Fibroblast of skin of left quadriceps (primary cell): ENCODE measurements at regions not wholly inside any gene's neighbourhood (a gene's known extent, or its start where the extent isn't known, plus 50 kb on each side); places are given as distances from the start of the nearest gene placed in this dataset.

Source experiments
- DNase-seq, 2 experiments: peaks; one replicate each; pipeline ENCODE4 v3.0.0-alpha.2; 2013; ENCODE audit warnings: low read depth in 2 of 2

DNA sequence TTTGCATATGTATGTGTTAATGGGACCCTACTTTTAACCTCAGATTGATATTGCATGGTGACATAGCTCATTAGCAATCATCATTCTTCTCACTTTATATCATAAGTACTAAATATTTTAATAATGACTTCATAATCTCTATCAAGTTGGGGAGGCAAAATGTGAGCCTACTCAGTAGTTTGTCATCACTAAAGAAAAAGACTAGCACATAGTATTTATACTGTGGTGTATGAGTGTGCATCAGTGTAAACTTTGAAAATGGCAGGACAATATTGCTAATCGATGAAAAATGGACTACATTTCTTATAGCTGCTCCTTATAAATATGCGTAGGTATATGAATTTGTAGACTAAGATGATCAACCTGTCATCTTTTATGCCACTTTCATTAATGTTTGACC is 624.5 kb upstream of the ROBO2 start:
- DNase-seq: no peak

DNA sequence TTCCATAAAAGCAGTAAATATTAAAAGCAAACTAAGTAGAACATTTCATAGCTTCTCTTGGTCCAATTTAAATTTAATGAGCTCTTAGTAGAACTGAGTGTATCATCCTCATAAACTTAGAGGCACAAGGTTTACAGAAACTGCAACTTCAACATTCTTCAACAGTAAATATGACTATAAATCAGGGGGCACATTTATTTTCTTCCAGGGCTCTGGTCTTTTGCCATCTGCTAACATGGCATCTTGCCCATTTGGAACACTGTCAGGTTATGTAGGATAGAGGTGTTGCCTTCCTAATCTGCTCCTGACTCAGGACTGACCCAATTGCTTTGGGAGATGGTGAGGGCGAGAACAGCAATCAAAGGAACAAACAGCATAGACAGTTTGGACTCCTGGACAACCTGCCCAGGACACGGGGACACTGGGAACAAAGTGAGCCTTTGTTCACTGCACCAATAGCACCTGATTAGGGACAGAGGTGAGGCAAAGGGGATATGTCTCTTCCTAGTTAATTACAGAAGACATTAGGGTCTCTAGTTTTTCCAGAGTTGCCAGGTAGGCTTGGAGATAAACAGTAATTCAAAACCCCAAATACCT is 610.2 kb upstream of the ROBO2 start:
- no peak for DNase-seq

DNA sequence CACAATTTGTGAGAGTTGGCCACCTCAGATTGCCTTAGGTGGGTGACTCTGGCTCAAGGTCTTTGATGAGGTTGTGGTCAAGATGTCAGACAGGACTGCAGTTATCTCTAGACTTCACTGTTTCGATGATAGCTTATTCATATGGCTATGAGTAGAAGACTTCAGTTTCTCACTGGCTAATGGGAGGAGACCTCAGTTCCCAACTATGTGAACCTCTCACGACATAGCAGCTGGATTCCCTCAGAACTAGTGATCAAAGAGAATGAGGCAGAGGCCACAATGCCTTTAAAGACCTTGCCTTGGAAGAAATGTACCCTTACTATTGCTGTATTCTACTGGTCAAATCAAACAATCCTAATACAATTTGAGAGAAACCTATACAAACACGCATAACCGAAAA is 607.5 kb upstream of the ROBO2 start:
- no peak for DNase-seq

- DNase-seq: peak; percentile 5 to 9
These were observed 603.0 kb upstream of the ROBO2 start for GRCh38 chr3:76436894-76437293.

GRCh38 chr3:76438971-76439370 is 600.9 kb upstream of the ROBO2 start:
- no peak for DNase-seq

DNA sequence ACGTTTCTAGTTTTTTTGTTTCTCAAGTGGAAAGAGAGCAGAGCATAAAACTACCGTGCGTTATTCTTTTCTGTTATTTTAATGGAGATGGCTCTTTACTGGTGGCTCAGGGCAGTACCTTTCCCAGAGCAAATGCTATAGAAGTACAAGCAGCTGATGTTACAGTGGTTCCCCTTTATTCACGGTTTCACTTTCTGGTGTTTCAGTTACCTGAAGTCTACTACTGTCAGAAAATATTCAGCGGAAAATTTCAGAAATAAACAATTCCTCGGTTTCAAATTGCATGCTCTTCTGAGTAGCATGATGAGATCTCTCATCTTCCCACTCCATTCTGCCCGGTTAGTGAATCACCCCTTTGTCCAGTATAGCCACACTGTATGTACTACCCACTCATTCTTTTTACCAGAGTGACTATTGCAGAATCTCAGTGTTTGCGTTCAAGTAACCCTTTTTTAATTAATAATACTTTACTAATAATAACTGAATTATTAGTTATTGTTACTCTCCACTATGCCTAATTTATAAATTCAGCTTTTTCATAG is 597.5 kb upstream of the ROBO2 start:
- DNase-seq: no peak

GRCh38 chr3:76456322-76456721 is 583.6 kb upstream of the ROBO2 start:
- no peak for DNase-seq

- no peak for DNase-seq
These were observed 576.4 kb upstream of the ROBO2 start for GRCh38 chr3:76463501-76463900.

GRCh38 chr3:76470285-76470684 is 569.6 kb upstream of the ROBO2 start:
- DNase-seq: peak; percentile 44 to 49

- no peak for DNase-seq
These were observed 565.3 kb upstream of the ROBO2 start for GRCh38 chr3:76474632-76475031.

DNA sequence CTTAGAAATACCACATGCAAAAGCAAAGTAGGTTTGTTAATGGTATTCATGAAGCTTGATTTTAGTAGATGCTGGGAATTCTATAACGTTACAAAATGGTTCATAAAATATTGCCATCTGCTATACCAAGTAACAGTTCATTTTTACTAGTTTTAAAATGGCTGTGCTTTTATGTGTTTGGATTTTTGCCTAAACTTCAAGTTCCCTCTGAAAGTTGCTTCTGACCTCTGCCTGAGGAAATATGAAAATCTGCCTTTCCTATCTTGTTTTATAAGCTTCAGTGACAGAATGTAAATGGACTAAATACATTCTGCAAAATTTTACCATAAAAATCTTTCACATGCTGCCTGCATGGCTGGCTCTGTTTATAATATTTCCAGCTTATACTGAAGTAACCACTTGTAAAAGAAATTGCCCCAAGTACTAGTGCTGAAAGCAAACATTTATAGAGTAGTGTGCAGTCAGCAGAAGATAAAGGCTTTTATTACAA is 560.7 kb upstream of the ROBO2 start:
- DNase-seq: no peak

DNA sequence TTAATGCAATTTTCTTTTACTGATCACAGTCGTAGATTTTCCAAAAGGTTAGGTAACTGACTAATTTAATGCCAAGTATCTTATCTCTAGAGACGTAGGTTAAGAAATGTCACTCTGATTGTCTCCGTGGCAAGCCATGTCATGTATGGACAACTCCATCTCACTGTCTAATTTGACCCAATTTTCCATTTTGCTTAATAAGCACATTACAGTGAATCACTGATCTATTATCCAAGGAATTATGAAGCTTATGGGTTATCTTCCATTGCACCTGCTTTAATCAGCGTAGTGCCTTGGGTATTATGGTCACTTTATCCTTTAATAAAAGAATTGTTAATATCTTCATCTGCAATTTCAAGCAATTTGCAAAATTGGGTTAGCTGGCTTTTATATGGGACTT is 557.4 kb upstream of the ROBO2 start:
- DNase-seq: no peak

- no peak for DNase-seq
These were observed 552.5 kb upstream of the ROBO2 start for GRCh38 chr3:76487446-76487845.

GRCh38 chr3:76490064-76490463 is 549.8 kb upstream of the ROBO2 start:
- no peak for DNase-seq

- DNase-seq: no peak
These were observed 544.7 kb upstream of the ROBO2 start for GRCh38 chr3:76495216-76495615.

DNA sequence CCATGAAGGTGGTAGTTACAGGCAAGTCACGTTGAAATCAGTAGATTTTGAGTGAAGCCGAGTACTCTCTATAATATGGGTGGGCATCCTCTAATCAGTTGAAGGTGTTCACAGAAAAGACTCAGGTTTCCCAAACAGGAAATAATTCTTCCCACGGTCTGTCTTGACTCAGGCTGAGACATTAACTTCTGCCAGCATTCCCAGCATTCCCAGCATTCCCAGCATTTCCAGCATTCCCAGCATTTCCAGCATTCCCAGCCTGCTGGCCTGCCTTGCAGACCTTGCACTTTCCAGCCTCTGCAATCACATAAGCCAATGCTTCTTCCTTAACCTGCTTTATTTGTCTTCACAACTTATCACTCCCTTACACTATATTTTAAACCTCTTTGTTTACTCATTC is 542.3 kb upstream of the ROBO2 start:
- peak in 1 of 2 experiments; percentile 16 for DNase-seq

- DNase-seq: peak in 1 of 2 experiments; percentile 12
These were observed 539.1 kb upstream of the ROBO2 start for GRCh38 chr3:76500746-76501275.

- no peak for DNase-seq
These were observed 538.6 kb upstream of the ROBO2 start for GRCh38 chr3:76501315-76501714.

- no peak for DNase-seq
These were observed 537.8 kb upstream of the ROBO2 start for GRCh38 chr3:76502076-76502475.

DNA sequence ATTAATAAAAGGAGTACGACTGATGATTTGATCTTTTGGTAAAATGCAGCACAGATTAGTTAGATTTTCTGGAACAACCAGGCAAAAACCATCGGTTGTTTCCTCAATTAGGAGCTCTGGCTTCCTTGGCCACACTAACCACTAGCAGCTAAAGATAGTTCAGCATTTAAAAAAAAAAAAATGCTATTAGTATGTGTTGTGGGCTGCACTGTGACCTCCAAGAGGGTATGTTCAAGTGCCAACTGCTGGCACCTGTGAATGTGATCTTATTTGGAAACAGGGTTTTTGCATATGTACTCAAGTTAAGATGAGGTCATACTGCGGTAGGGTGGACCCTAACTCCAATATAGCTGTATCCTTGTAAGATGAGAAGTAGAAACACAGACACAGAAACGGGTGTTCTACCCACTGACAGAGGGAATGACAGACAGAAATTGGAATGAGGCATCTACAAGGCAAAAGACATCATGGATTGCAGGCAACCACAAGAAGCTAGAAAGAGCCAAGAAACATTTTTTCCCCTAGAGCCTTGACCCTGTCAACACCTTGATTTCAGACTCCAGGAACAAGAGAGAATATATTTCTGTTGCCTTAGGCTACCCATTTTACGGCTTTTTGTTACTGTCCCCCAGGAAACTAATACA is 534.6 kb upstream of the ROBO2 start:
- peak in 1 of 2 experiments; percentile 9 for DNase-seq

GRCh38 chr3:76509179-76509830 is 530.6 kb upstream of the ROBO2 start:
- DNase-seq: no peak

DNA sequence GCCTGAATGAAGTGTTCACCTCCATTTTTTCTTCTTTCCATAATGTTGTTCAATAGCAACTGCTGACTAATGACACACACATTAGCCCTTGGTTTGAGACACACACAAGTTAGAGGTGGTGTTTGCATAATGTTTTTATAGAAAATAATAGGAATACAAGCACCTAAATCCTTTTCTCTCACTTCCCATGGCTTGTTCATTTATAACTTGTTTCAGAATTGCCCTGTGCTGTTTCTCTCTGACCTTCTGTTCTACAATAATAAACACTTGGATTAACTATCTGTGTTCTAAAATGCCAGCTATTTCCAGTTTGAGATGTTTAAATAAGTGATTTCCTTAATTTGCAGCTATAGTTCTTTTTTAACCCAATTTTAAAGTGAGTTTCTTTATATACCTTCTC is 525.1 kb upstream of the ROBO2 start:
- no peak for DNase-seq

DNA sequence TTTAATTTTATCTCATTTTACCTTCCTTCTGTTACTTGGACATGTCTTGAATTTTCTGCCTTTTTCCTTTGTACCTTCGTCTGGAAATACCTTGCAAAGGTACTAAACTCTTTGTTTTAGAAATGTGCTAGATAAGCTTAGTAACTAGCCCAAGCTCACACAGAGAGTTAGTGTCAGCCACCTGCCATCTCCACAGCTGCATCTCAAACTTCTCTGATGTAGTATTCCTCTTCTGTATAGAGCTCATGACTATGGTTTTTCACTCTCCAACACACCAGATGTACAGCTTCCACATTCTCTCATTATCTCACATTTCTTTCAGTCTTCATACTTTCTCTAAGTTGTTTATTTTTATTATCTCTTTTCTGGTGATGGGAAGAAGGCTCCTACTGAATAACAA is 516.6 kb upstream of the ROBO2 start:
- DNase-seq: no peak
